ENCODE measurements at regions not wholly inside any gene's neighbourhood (a gene's known extent, or its start where the extent isn't known, plus 50 kb on each side); places are given as distances from the start of the nearest gene placed in this dataset.

DNA sequence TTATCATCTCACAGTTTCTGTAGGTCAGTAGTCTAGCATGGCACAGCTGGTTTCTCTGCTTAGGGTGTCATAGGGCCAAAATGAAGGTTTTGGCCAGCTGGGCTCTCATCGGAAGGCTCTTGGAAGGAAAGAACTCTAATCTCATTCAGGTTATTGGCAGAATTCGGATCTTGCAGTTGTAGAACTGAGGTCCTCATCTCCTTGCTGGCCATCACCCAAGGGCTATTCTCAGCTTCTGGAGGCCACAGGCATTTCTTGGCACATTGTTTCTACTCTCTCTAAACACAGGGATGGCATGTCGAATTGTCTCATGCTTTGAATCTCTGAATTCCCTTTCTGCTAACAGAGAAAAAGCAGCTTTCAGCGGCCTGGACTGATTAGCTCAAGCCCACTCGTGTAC is 258.0 kb upstream of the SMARCA2 start:
- DNase-seq (ENCODE audit: low read depth in 2 of 2), result no peak

DNA sequence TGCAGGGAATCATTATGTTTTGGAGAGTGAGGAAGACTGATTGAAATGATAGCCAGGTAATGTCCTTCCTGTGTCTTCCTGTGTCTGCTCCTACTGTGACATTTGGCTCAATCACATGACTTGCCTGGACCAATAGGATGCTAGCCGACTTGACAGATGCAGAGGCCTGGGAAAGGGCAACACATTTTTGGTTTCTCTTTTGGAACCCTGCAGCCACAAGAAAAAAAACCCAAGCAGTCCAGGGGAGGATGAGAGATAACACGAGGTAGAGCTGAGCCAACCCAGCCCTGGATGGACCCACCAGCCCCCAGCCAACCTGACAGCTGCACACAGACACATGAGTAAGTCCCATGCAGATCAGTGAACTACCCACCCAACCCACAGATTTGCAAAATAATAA is 256.1 kb upstream of the SMARCA2 start:
- DNase-seq (ENCODE audit: low read depth in 2 of 2), result no peak

DNA sequence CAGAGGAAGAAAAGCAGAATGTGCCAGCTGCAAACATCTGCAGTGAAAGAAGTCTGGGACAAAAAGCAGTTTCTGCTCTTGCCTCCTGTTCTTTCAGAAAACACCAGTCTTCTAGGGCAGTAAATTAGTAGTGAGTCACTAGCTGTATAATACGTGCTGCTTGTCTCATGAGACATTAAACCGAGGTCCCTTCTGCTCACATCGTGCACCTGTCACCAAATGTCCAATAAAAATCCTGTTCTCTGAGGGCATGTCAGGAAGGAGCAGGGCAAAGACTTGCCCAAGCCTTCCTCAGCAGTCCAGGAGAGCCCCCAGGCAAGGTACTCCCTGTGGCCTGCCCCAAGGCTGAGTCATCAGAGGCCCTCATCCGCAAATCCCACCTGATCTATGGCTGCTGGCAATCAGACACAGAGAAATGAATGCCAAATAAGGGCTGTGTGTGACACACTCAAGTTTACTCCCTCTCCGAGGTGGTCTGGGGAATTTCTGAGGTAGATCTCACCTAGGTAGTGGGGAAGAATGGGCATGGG is 255.3 kb upstream of the SMARCA2 start:
- DNase-seq (ENCODE audit: low read depth in 2 of 2), result no peak

DNA sequence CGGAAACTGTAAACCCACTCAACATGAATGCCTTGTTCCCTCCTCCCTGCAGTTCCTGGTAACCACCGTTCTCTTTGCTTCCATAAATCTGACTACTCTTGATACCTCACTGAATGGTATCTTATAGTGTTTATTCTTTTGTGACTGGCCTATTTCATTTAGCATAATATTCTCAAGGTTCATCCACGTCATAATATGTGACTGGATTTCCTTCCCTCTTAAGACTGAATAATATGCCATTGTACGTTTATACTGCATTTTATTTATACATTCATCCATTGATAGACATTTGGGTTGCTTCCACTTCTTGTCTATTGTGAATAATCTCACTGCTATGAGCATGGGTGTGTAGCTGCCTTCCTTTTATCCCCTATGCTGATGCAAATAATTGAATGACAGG is 253.3 kb upstream of the SMARCA2 start:
- DNase-seq (ENCODE audit: low read depth in 2 of 2), result no peak

DNA sequence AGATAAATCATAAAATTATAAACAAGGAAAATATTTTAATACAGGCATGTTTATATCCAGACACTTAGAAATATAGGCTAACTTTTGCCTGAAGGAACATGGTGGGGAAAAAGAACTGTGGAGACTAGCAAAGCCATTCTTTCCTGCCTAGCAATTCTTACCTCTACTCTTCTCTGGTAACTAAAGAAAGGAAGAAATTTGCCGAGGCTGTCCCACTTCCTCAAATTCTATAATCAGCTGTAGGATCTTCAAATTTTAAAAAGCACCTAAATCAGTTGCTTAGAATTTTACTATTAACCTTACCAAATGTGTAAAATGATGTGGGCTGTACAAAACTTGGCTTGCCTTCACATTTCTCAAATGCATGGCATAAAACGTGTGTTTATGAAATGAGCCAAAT is 249.1 kb upstream of the SMARCA2 start:
- no peak for DNase-seq (ENCODE audit: low read depth in 2 of 2)

DNA sequence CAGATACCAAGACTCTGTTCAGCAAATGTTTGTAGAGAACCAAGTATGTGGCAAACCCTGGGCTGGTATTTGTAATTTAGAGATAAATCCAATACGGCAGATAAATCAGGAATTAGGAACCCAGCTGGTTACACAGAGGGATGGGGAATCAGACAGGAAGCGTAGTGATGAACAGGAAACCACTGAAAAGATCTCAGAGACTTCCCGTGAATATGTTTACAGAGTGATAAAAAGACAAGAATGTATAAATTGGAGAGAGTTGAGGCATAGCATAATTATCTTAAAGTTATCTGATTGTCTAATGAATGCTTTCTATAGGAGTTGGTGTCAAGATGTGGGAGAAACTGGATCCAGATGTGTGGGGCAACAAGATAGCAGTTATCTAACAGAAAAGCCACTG is 246.6 kb upstream of the SMARCA2 start:
- no peak for DNase-seq (ENCODE audit: low read depth in 2 of 2)

DNA sequence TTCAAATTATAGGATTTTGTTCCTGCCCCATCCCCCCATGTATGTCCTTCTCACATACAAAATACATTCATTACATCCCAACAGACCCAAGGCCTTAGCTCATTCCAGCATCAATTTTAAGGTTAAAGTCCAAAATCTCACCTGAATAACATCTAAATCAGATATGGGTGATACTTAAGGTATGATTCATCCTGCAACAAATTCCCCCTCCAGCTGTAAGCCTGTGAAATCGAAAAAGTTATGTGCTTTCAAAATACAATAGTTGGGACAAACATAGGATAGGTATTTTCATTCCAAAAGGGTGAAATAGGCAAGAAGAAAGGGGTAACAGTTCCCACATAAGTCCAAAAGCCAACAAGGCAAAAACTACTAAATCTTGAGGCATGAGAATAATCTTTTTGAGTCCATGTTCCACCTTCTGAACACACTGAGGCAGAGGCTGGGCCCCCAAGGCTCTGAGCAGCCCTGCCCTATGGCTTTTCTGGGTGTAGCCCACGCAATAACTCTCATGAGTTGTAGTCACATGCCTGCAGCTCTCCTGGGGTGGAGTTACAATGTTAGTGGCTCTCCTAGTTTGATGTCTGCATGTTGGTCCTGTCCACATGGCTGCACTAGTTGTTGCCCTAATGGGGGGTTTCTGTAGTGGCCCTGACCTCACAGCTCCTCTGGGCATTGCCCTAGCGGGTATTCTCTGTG is 243.9 kb upstream of the SMARCA2 start:
- no peak for DNase-seq (ENCODE audit: low read depth in 2 of 2)

DNA sequence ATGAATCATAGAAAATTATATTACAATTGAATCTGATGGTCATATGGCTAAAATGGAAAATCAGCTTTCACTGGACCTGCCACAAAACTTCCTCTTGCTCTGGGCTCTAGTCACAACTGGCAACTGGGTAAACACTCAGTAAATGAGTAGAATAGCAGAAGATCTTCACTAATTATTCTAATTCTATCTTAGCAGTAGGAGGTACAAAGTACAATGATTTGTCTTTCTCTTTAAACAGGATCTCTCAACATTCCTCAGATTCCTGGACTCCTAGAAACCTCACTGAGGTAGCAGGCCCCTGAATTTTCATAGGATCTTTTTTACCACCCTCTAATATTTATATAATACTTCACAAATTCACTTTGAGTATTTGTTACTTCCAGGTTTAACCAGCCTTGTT is 239.9 kb upstream of the SMARCA2 start:
- DNase-seq (ENCODE audit: low read depth in 2 of 2), result no peak

DNA sequence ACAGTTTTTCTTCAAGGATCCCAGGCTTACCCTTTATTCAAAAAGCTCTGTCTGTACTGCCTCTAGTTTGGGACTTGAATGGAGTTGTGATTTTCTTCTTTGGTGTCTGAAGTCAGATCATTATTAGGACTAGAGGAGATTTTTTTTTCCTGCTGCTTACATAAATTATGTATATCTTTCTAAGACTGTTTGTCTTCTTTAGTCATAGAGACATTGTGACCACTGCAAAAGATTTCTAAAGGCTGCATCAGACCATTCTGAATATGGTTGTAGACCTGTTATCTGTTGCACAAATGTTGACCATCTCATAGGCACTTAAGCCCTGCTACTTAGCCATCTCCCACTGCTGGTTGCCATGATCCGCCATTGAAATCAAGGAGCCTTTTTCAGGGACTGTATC is 238.5 kb upstream of the SMARCA2 start:
- DNase-seq (ENCODE audit: low read depth in 2 of 2), result no peak

DNA sequence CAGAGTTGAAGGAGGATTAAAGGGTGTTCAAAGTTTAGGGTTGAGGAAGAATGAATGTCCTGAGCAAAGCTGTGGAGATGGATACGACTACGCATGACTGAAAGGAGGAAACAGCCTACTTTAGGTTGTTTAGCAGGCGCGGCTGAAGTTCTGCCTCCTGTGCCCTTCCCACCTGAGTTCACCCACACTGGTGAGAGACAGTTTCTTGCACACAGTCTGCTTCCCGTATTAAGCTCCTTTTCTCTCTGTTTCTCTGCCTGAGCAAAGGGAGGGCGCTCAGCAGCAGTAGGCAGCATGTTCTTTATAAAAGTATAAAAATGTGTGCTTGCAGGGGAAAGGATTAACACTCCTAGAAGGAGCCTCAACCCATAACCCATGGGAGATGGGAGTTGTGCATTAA is 224.0 kb upstream of the SMARCA2 start:
- DNase-seq (ENCODE audit: low read depth in 2 of 2), result no peak

DNA sequence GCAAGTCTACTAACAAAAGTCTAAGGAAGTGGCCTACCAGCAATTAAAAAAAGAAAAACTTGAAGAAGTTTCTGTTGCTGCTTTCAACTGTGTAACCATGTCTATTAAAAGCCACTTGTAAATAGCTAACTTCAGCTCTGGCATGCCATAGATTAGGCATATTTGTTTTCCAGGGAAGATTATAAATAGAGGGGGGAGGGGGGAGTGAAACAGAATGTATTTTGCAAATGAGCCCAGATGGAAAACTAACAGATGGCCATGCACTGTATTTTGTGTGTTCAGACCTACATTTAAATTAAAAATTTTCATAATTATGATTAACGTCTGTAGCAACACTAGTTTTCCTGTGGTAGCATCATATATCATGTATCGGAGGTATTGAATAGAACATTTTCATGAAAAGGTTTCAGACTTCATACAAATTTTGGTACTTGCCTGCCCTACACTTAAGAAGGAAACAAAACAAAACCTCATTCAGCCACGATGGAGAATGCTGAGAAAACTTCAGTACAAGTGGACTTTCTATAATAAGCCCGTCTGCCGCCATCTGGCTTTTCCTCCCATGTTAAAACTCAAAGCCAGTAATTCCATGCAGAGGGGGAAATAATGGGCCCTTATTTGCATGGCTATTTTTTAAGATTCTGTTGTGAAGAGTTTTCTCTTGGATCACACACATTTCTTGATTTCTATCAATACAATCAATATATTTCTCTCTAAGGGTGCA is 220.4 kb upstream of the SMARCA2 start:
- no peak for DNase-seq (ENCODE audit: low read depth in 2 of 2)

DNA sequence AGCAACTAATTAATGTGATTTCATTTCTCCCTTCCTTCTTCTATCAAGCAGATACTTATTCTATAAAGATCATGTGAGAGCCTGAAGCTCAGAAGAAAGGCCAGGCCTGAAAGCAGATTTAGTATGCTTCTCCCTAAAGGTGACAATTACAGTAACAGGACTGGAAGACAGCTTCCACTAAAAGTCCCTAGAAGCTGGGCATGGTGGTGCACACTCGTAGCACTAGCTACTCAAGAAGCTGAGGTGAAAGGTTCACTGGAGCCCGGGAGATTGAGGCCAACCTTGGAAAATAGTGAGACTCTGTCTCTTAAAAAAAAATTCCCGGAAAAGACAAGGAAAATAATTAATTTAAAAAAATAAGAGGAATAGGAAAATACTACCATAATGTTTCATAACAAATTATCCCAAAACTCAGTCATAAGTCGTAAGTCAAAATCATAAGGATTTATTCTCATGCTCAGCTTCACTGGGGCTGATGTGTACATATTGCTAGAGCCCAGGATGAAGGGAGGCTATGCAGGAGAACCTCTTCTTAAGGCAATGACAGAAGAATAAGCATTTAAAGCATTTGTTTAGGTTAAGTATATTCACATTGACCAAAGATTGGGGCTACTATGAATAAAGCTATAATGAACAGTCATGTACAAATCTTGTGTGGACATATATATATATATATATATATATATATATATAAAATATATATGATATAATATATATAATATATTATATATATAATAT is 210.8 kb upstream of the SMARCA2 start:
- DNase-seq (ENCODE audit: low read depth in 2 of 2), result no peak

DNA sequence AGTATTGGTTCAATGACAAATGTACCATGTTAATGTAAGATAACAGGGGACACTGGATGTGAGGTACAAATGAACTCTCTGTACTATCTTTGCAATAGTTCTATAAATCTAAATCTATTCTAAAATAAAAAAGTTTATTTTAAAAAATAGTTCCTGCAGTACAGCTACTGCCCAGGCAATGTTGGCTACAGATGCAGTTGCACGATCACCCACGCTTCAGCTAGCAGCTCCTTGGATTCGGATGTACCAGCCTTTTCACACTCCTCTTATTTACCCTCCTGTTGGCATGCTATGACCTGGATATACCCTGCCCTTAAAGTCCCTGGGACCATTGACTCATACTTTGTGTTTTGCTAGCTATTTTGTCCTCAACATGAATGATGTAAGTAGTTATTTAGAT is 185.4 kb upstream of the SMARCA2 start:
- DNase-seq (ENCODE audit: low read depth in 2 of 2), result no peak

DNA sequence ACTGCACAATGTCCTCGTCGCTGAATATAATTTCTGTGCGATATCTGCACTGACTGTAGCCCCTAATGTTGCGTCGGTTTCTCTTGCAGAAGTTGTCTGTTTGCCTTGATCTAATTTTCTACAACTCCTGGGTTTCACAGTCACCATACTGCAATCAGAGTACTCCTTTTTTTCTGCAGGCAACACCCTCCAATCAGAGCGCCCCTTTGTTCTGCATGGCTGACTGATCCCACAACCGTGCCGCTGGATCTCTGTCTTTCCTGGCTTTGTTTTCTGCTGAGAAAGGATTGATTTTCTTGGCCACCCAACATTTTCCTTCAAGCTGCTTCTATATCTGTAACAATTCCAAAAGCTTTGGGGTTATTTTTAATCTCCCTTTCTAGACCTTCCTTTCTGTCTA is 182.2 kb upstream of the SMARCA2 start:
- no peak for DNase-seq (ENCODE audit: low read depth in 2 of 2)

DNA sequence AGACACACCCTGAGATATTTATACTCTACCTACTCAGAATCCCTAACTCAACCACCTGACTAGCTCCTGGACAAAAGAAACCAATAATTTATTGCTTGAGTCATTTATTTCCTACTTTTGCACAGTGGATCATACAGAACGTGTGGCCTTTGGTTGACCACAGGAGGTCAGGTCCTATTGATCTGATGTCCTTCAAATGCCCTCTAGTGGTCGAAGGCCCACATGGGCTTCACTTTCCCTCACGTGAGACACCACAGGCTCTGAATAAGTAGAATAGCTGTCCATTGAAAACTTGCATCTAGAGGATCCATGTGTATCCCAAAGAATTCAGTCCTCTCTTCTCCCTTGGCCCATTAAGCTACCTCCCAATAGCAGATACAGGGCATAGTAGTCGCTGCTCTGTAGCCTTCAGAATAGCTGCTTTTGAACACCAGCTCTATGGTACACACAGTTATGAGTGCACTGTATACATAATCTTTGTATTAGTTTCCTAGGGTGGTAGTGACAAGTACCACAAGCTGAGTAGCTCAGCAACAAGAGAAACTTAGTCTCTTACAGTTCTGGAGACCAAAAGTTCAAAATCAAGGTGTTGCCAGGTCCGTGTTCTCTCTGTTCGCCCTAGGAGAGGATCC is 177.6 kb upstream of the SMARCA2 start:
- no peak for DNase-seq (ENCODE audit: low read depth in 2 of 2)

DNA sequence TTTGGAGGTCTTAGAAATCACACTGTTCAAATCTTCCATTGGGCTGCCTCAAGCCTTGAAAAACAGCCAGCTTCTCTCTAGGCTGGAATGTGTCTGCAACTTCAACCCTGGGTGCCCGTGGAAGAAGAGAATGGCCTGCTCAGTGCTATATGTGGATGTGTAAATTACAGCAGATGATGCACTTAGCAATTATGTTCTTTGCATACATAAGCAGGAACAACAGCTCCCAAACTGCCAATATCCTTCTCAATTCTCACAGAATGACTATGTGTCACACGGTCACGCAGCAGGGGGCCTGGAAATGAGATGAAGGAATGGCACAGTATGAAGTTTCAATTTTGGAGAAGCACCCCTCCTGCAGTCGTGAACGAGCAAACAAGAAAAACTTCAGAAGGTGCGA is 175.2 kb upstream of the SMARCA2 start:
- no peak for DNase-seq (ENCODE audit: low read depth in 2 of 2)

DNA sequence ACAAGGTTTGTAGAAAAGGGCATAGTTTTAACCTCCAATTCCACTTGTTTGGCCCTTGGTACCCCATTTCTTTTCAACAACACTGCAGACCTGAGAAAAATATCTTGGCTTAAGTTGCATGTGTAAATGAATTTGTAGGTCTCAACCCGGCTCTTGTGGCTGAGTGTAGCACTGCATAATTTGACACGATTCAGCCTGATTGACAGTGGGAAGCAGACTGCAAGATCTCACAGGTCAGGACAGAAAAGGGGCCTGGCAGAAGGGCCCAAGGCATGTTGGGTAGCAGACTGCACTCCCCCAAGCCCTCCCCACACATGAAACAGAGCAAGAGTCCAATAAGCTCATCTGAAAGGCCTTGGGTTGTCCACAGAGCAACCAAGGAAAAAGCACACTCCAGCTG is 169.7 kb upstream of the SMARCA2 start:
- DNase-seq (ENCODE audit: low read depth in 2 of 2), result no peak

DNA sequence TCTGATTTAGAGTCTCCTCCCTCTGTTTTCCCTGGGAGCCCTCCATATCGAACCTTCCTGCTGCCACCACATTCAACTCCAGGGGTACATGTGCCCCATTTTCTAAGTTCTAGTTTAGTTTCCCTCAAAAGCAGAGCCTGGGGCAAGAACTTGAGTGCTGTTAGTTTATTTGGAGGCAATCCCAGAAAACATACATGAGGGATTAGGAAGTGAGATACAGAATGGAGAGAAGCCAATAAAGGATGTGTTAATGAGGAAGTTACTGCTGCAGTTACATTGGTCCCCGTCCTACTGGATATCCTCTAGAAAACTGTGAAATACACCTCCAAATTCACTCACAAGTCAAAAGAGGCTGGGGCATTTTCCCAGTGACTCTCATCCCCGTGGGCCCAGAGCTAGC is 159.4 kb upstream of the SMARCA2 start:
- no peak for DNase-seq (ENCODE audit: low read depth in 2 of 2)

DNA sequence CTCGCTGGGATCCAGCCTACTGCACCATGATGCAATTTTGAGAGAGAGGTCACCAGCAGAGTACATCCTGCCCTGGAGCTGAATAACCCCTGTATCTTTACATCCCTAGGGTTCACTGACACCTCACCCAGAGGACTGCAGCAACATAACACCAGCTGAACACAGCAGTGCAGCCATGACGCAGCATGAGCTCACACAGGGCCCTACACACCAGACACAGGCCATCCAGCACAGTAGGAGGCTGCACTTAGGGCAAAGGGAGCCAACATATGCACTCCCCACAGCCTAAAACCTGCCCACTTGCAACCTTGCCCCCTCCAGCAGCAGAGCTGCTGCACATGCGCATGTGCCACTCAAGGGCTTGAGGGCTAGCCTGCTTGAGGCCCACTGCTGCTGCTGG is 157.3 kb upstream of the SMARCA2 start:
- no peak for DNase-seq (ENCODE audit: low read depth in 2 of 2)

DNA sequence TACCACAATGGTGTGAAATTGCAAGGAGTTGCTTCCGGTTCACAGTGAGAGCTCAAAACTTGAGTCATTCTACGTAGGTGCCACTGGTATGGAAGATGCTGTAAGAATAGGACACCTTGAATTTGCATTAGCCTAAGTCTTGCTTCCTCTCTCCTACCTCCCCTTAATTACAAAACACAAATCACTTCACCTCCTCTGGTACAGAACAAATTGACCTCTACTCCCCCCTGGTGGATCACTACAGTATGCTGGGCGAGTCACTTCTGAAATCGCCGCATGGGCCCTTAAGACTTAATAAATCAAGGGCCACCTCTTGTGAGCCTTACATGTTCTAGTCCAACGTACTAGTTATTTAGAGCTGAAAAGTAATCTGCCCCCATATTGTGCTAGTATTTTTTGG is 145.3 kb upstream of the SMARCA2 start:
- no peak for DNase-seq (ENCODE audit: low read depth in 2 of 2)

DNA sequence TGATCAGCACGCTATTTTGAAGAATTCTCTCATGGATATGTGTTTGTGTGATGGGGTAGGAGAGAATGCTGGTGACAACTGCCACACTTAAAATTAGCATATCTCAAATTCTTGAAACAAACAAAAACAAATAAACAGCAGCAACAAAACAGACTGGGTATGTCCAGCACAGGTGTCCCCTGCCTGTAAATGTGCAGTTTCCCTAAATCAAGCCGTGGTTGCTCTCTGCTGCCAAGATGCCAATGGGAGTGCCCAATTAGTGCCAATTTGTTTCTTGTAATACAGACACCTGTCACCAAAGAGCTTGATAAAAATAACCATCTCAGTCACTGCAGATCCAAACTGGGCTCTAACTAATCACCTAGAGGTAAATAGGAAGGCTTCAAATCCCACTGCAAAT is 144.2 kb upstream of the SMARCA2 start:
- DNase-seq (ENCODE audit: low read depth in 2 of 2), result no peak

DNA sequence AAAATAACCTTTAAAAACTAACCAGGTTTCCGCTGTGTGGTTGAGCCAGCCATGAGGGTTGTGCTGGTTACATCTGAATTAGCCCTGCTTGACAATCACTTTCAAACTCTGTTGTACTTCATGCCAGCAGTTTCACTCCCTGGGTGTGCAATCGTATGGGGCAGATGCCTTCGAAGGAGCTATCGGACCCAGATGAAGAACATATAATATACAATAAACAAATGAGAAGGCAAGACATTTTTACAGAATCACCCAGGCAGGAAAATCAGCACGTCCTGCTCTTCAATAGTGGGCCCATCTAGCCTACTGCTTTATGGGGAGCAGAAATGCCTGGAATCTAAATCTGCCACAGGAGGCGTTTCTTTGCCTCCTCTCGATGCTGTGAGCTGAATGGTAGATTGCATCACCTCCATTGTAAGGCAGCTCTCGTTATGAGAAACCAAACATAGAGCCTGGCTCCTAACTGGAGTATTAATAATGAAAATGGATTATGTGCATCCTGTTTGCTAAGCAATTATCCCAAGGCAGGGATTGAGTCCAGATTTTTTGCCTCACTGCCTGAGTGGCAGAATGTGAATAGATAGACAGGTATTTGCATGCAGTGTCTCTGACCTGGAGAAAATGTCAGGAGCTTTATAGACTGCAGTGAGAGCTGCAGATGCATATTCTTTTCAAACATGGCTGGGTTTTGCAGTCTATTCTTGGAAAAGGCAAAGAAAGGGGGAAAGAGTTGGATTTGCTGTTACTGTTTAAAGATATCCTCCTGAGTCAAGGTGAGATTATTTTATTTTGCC is 143.3 kb upstream of the SMARCA2 start:
- no peak for DNase-seq (ENCODE audit: low read depth in 2 of 2)
